ENCODE measurements at regions not wholly inside any gene's neighbourhood (a gene's known extent, or its start where the extent isn't known, plus 50 kb on each side); places are given as distances from the start of the nearest gene placed in this dataset.

GRCh38 chr2:19029655-19030054 is 328.8 kb downstream of the OSR1 start:
- TF ChIP-seq CTCF (conservative IDR thresholded peaks at IDR 0.05) (no peak), ZFX (IDR thresholded peaks at IDR 0.05) (no peak)
